ENCODE measurements at regions not wholly inside any gene's neighbourhood (a gene's known extent, or its start where the extent isn't known, plus 50 kb on each side); places are given as distances from the start of the nearest gene placed in this dataset.
"Not testable (repeated sequence)": the region's sequence is repeated elsewhere in the genome, so short reads cannot be mapped to it uniquely, and the experiment has no call there.

GRCh38 chr2:82326180-82326767, 2021.7 kb upstream of the LRRTM1 start:
- not testable (repeated sequence) for TF ChIP-seq CTCF (conservative IDR thresholded peaks at IDR 0.05; ENCODE audit: low read depth, low read length); EZH2 (IDR thresholded peaks at IDR 0.05; ENCODE audit: borderline replicate concordance, low read depth, low read length, poor library complexity, severe bottlenecking)

Measured in A673 (cell line).